ENCODE measurements at regions not wholly inside any gene's neighbourhood (a gene's known extent, or its start where the extent isn't known, plus 50 kb on each side); places are given as distances from the start of the nearest gene placed in this dataset.

- DNase-seq (ENCODE audit: low spot score): no peak
Measured at GRCh38 chr2:144597894-144598593, 78.1 kb upstream of the ZEB2 start.

GRCh38 chr2:144597388-144597787 lies 77.5 kb upstream of the ZEB2 start:
- no peak for DNase-seq (ENCODE audit: low spot score)

- no peak for DNase-seq (ENCODE audit: low spot score)
Measured at GRCh38 chr2:144596073-144596871, 76.4 kb upstream of the ZEB2 start.

- no peak for DNase-seq (ENCODE audit: low spot score)
Measured at GRCh38 chr2:144595686-144596072, 75.8 kb upstream of the ZEB2 start.

GRCh38 chr2:144595279-144595678 lies 75.4 kb upstream of the ZEB2 start:
- DNase-seq (ENCODE audit: low spot score): no peak

- no peak for DNase-seq (ENCODE audit: low spot score)
Measured at GRCh38 chr2:144593803-144594202, 73.9 kb upstream of the ZEB2 start.

- DNase-seq (ENCODE audit: low spot score): no peak
Measured at GRCh38 chr2:144592500-144593256, 72.8 kb upstream of the ZEB2 start.

GRCh38 chr2:144587306-144587705 lies 67.4 kb upstream of the ZEB2 start:
- DNase-seq (ENCODE audit: low spot score): no peak

- DNase-seq (ENCODE audit: low spot score): no peak
Measured at GRCh38 chr2:144586476-144586875, 66.6 kb upstream of the ZEB2 start.

- no peak for DNase-seq (ENCODE audit: low spot score)
Measured at GRCh38 chr2:144583741-144584453, 64.0 kb upstream of the ZEB2 start.

- no peak for DNase-seq (ENCODE audit: low spot score)
Measured at GRCh38 chr2:144583381-144583729, 63.4 kb upstream of the ZEB2 start.

- DNase-seq (ENCODE audit: low spot score): no peak
Measured at GRCh38 chr2:144582651-144583380, 62.9 kb upstream of the ZEB2 start.

- no peak for DNase-seq (ENCODE audit: low spot score)
Measured at GRCh38 chr2:144580521-144581161, 60.7 kb upstream of the ZEB2 start.

GRCh38 chr2:144579556-144579955 lies 59.6 kb upstream of the ZEB2 start:
- no peak for DNase-seq (ENCODE audit: low spot score)

GRCh38 chr2:144578099-144578498 lies 58.2 kb upstream of the ZEB2 start:
- DNase-seq (ENCODE audit: low spot score): no peak

GRCh38 chr2:144572977-144573376 lies 53.1 kb upstream of the ZEB2 start:
- DNase-seq (ENCODE audit: low spot score): no peak

- no peak for DNase-seq (ENCODE audit: low spot score)
Measured at GRCh38 chr2:144571770-144572169, 51.9 kb upstream of the ZEB2 start.

GRCh38 chr2:144570566-144570965 lies 50.6 kb upstream of the ZEB2 start:
- no peak for DNase-seq (ENCODE audit: low spot score)

All from mesenteric fat pad (tissue), 1 donor.